Nucleus accumbens (tissue), 56 donors: ENCODE measurements at regions not wholly inside any gene's neighbourhood (a gene's known extent, or its start where the extent isn't known, plus 50 kb on each side); places are given as distances from the start of the nearest gene placed in this dataset.
"Not testable (repeated sequence)": the region's sequence is repeated elsewhere in the genome, so short reads cannot be mapped to it uniquely, and the experiment has no call there.

ENCODE experiments used
- DNase-seq, 56 donors: peaks; one replicate each; lab custom pipeline; 2025; lab: John Stamatoyannopoulos, UW

DNA sequence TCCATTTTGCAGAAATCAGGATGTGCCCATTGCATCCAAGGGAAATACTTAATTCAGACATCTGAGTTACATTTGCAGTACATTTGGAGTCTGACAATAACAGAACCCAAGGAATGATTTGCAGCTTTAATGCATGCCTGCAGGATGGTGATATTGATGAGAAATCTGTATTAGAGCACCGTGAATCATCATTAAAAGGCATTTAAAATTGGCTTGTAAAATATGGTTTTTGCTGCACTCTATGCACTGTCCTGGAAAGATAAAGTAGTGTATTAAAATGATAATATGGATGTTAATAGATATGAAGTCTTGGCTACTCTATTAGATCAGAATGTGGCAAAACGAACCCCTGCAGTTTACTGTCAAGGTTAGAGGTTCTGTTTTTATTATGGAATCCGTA lies 556.9 kb downstream of the MAT2B start:
- DNase-seq = no peak

DNA sequence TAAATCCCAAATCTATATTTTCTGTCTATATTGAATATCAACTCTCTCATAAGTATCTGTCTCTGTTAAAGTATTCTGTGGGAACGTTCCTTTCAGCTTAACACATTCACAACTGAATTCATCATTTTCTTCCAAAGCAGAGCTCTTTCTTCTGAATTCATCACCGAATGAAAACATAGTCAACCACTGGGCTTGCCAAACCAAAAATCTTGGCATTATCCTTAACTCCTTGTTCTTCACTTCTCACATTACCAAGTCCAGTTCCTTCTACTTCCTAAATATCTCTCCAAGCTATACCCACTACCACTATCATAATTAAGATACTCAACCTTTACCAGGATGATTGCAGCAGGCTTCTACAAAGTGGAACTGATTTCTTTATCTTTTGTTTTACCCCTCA lies 559.8 kb downstream of the MAT2B start:
- no peak for DNase-seq

DNA sequence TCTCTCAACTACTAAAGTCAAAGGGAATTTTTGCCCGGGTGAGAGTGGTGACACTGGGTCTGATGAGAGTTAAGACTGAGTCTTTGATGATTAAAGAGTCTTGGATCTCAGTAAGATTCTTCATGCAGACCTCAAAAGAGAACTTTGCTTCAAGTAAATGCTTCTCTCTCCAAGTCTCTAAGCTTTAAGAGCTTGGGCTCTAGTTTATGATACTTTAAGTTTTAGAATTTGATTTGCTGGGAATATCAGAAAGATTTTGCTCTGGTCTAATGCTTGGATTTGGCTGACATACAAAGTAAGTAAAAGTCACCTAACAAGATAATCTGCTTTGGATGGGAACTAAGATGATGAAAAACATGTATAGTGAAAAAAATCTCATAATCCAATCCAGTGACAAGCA lies 566.3 kb downstream of the MAT2B start:
- DNase-seq = no peak

DNA sequence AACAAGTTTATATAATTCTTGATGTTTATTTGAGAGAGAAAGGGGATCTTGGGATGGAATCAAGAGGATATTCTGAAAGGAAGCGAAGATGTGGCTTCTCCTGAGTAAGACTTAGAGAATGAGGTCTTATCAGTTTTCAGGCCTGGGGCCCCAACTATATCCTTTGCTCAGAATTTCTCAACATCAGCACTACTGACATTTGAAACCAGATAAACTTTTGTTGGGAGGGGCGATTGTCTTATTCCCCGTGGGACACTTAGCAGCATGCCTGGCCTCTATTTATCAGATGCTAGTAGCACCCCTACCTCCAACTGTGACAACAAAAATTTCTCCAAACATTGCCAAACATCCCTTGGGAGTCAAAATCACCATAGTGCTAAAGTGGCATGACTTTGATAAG lies 567.7 kb downstream of the MAT2B start:
- no peak for DNase-seq

DNA sequence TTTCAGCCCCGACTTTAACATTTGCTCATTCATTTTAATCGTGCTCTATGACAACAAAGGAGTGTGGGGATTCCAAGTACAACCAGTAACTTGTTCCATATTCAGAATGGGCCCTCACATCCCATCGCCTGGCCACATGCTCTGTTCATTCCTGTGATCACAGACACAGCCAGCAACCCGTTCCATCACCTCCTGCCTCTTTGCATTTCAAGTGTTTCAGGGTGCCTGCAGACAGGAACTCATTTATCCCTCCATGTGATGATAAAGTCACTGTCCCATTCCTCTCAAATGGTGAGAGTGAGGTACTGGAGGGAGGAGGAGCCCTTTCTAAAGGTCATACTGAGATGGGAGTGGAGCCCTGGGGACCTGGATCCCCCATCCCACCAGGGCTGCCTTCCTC lies 571.1 kb downstream of the MAT2B start:
- DNase-seq = no peak

DNA sequence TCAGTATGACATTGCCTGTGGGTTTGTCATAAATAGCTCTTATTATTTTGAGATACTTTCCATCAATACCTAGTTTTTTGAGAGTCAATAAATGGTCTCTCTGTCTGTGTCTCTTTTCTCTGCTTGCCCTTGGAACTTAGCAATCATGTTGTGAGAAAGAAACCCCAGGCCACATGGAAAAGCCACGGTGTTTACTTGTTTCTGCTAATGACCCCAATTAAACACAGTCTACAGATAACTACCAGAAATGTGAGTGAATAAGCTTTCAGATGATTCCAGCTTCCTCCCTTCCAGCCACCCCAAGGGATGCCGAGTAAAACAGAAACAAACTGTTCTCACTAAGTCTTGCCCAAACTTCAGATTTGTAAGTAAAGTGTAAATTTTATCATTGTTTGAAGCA lies 584.9 kb downstream of the MAT2B start:
- DNase-seq = no peak

DNA sequence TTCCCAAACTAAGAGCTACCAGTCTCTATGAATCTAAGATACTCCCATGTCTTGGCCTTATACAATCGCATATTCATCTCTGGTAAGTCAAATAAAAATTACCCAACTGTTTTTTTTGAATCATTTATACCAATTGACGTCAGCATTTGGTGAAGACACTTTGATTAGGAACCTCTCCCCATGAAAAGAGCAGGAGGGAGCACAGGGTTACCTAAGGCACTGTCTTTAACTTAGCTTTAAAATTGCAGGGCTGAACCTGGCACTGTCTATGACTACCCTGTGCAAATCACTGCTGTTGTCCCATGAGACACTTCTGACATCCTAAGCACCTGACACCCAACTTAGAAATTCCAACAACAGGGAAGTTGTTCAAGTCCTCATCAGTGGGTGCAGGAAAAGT lies 586.4 kb downstream of the MAT2B start:
- no peak for DNase-seq

DNA sequence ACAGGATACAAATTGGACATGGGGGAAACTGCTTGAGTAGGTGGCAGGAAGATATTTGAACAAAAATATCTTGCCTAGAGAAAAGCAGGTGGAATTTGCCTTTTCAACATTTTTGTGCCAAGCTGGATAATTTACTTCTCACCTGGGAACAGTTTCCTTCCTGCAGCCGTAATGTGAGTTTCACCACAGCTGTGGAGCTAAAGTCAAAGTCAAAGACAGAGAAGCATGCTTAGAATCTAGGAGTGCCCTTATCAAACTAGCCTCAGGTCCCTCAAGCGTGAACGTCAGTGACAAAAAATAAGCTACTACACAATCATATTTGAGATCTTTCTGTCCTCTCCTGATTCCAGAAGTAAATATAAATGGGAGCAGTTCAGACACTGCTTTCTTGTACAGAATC lies 588.9 kb downstream of the MAT2B start:
- no peak for DNase-seq

DNA sequence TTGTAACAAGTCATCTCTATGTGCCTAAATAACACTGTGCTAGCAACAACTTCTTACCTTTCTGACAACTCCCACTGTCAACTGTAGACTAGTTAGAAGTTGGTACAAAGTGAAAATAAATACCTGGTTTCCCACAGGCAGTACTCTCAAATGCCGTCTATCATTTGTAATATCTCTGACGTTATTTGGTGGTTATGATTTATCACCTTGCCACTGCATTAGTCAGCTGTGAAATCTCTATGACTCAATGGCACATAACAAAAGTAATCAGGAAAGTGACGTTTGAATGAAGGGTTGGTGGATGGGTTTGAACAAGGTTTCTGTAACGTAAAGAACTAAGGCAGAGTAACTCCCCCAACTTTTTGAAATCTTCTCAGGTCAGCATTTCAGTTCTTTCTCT lies 592.3 kb downstream of the MAT2B start:
- DNase-seq = no peak

DNA sequence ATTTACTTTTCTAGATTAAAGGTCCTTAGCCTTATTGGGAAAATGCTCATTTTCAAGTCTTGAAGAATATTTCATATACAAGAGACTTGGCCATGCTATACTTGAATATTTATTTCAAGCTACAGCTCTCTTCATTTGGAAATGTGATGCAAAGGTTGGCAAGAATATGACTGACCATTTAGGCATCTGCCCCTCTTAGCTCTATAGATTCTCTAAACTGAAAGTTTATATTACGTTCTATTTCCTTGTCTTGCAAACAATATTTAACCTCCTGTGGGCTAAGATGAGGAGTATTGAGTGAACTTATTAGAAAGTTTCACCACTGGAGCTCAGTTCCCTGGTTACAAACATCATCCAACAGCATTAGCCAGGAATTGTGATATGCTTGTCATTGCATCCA lies 593.1 kb downstream of the MAT2B start:
- DNase-seq = no peak

DNA sequence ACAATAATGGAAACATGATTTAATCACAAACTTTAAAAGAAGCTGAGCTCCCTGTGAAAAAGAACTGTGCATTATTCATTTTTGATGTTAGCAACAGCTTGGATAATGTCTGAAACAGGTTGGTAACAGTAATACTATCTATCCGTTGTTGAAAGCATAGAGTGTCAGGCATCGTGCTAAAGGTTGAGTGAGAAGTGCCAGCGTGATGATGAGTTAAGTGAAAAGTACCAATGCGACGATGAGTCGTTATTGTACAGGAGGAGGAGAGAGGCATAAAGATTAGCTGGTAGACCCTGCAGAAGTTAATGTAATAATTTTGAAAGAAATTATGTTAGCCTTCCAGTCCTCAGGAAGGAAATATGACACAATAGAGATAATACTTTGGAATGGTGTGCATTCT lies 593.6 kb downstream of the MAT2B start:
- no peak for DNase-seq

DNA sequence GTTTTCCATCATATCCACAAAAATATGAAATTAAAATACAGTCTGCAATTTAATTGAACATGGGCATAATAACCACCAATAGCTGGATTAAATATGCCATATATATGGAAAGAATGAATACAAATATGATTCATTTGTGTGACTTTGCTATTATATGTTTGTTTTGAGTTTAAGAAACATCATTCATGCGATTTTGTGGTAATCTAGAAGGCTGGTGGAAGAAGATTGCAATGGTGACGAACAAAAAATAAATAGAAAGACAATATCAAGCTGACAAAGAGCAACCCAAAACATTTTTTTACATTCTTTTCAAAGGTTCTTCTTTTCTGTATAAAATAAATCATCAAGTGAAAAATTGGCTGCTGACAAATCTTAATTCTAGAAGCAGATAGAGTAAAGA lies 610.0 kb downstream of the MAT2B start:
- DNase-seq = no peak

DNA sequence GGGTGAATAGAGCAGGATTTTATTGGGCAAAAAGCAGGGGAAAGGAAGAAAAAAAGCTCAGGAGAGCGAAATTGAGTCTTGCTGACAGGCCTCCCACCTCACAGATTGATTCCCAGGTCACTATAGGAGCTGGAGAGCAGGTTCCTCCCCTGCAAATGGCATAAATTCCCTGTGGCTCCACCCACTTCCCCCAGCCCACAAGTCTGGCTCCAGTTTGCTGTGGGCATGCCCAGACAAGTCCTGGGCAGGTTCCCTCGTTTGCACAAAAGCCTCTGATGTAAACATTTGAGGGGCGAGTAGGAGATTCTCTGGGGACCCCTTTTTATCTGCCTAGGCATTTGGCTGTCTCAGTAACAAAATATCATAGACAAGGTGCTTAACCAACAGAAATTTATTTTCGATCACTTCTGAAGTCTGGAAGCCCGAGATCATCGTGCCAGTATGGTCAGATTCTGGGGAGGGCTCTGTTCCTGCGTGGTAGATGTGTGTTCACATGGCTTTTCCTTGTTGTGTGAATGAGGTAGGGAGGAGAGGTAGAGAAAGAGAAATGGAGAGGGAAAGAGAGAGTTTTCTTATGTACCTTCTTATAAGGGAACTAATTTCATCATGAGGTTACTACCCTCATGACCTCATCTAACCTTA lies 614.5 kb downstream of the MAT2B start:
- no peak for DNase-seq

DNA sequence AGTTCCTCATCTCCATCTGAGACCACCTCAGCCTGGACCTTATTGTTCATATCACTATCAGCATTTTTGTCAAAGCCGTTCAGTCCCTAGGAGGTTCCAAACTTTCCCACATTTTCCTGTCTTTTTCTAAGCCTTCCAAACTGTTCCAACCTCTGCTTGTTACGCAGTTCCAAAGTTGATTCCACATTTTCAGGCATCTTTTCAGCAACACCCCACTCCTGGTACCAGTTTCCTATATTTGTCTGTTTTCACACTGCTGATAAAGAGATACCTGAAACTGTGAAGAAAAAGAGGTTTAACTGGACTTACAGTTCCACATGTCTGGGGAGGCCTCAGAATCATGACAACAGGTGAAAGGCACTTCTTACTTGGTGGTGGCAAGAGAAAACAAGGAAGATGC lies 622.1 kb downstream of the MAT2B start:
- DNase-seq = no peak

DNA sequence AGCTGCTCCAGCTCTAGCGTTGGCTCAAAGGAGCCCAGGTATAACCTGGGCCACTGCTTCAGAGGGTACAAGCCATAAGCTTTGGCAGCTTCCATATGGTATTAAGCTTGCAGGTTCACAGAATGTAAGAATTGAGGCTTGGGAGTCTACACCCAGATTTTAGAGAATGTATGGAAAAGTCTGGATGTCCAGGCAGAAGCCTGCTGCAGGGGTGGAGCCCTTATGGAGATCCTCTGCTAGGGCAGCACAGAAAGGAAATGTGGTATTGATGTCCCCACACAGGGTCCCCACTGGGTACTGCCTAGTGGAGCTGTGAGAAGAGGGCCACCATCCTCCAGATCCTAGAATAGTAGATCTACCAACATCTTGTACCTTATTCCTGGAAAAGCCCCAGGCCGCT lies 626.9 kb downstream of the MAT2B start:
- no peak for DNase-seq

DNA sequence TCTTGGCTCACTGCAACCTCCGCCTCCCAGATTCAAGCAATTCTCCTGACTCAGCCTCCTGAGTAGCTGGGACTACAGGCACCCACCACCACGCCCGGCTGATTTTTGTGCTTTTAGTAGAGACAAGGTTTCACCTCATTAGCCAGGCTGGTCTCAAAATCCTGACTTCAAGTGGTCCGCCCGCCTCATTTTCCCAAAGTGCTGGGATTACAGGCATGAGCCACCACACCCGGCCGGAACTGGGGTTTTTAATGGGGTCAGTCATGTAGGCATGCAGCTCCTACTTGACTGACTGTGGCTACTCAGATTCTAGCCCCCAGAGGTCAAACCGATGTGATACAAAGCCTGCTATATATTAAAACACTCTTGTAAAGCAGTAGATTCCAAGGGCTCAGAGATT lies 631.7 kb downstream of the MAT2B start:
- DNase-seq = no peak

DNA sequence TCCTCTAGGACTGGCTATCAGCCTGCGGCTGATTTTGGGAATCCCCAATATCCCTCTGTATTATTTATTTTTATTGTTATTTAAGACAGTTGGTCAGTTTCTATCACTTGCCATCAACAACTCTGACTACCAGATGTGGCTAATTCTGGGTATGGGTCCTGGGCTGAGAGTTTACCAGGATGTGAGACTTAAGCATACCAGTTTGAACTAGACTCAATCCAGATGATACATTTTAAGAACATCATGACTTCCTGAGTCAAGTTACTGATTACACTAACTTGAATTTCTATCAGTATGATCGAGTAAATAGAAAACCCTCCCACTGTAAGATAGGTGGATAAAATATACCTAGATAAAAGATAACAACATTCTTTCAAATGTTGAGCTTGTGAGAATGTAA lies 634.0 kb downstream of the MAT2B start:
- DNase-seq = no peak

DNA sequence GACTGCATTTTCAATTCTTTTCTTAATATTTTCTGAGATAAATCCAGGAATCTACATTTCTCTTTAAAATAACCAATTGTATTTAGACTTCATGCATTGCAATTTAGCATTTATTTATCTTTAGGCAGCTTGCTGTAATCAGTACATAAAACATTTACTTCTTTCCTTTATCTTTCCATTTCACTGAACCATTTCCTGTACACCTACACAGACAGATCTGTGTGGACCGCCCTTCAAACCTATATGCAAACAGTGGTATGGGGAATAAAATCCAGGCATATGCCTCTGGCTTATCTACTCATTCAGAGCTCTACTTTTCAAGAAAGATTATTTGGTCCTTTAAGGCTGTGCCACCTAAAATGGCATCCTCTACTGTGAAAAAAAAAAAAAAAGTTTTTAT lies 640.0 kb downstream of the MAT2B start:
- no peak for DNase-seq

DNA sequence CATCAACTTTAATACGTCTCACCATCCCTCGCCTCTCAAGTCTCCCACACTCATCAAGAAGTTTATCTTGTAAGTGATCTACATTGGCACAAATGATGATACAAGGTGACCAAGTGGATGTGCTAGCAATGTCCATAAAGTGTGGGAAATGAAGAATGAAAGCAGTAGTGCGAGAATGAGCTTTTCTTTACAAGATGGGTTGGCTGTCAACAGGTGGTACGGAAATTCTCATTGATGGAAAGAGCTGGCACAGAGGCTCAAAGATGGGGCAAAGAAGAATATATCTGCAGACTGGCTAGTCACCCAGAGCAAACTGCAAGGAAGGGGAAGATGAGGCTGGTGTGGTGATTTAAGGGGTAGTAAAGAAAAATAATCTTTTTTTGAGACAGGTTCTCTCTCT lies 640.8 kb downstream of the MAT2B start:
- no peak for DNase-seq

DNA sequence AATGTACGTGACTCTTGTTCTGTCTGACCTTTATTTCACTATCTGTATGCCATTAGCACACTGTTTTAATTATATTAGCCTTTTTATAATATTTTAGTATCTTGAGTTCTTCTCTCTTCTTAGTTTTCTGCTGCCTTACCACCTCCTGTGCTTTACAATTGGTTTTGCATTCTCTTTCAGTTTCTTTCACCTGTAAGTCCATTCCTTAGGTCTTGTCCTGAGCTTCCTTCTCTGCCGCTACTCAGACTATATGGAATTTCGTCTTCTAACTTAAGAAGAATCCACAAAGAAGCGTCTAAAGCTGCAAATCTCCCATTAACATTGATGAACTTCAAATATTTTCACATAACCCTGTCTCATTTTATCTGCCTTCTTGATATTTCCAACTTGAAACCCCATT lies 642.9 kb downstream of the MAT2B start:
- no peak for DNase-seq

DNA sequence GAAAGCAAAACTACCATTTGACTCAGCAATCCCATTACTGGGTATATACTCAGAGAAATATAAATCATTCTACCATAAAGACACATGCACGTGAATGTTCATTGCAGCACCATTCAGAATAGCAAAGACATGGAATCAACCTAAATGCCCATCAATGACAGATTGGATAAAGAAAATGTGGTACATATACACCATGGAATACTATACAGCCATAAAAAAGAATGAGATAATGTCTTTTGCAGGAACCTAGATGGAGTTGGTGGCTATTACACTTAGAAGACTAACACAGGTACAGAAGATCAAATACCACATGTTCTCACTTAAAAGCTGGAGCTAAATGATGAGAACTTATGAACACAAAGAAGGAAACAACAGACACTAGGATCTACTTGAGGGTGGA lies 647.1 kb downstream of the MAT2B start:
- not testable (repeated sequence) for DNase-seq

DNA sequence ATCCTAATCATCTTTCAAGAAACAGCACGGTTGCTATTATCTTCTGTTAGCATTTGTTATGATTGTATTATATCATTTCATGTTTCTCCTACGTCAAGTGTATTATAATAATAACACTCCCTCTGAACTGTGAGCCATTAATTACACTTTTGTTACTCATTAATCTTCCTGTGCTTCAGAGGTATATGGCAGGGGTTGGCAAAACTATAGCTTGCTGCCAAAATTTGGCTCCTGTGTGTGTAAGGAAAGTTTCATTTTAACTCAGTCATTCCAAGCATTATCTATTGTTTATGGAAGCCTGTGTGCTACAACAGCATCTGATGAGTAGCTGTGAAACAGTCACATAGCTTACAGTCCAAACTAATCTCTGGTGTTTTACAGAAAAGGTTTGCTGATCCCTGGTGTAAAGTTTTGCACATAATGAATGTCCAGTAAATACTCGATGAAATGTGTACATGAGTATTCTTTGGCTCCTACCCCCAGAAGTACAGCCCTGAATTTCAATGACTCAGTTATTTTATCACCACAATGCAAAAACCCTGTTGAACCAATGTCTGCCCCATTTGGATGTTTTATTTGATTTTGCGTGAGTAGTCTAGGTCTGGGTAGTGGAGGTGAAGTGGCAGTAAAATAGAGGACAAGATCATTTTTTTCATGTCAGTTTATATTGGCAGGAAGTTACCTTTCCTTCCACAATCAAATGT lies 648.2 kb downstream of the MAT2B start:
- no peak for DNase-seq

DNA sequence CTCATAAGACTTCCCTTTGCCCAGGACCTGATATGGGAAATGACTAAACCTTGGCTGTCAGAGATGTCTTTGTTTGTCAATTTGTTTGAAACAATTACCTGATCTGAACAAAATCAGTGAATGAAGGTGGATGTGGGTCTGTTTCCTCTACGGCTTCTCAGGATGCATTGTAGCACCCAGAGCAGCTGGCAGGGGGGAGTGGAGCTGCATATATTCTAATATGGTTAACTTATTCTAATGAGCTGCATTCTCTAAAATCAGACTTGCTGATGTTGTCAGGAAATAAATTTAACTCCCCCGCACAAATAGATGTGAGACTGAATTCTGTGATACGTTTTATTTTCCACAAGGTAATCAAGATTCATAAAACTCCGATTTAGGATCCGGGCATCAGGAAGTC lies 665.4 kb downstream of the MAT2B start:
- no peak for DNase-seq
